PC-3 (cell line): ENCODE measurements at regions not wholly inside any gene's neighbourhood (a gene's known extent, or its start where the extent isn't known, plus 50 kb on each side); places are given as distances from the start of the nearest gene placed in this dataset.
"Not testable (repeated sequence)": the region's sequence is repeated elsewhere in the genome, so short reads cannot be mapped to it uniquely, and the experiment has no call there.

Experiments used
- ATAC-seq: fragments of 200-7000 bp; cut with Tn5 transposase; 2 replicates; pipeline ENCODE4 v1.9.1; 2020; ENCODE audit warnings: mild to moderate bottlenecking, moderate library complexity
- BruUV-seq: library from RNA; stranded (reverse); fragments of 400-500 nt; replicated peaks from 2 replicates; lab custom pipeline; 2021; lab: Mats Ljungman, UMichigan
- CTCF ChIA-PET: fragments of 300-600 bp; sonication (Branson Sonifier 250); formaldehyde crosslinking; loops from one replicate; lab custom pipeline; 2022; ENCODE audit warnings: antibody characterized with exemption; lab: Charles Lee
- POLR2A ChIA-PET: fragments of 300-600 bp; sonication (Branson Sonifier 250); formaldehyde crosslinking; loops from one replicate; lab custom pipeline; 2022; ENCODE audit warnings: antibody characterized with exemption; ENCODE audit not compliant: unreplicated experiment; lab: Charles Lee
- DNase-seq: peaks from one replicate; pipeline ENCODE4 v3.0.0-alpha.2; 2015
- H2AFZ ChIP-seq: fragments of 300-600 bp; sonication (generic); 2 replicates; pipeline ENCODE4 v1.6.0; 2016; ENCODE audit warnings: antibody characterized with exemption, low read length
- H3F3A ChIP-seq: fragments of 300-600 bp; sonication (generic); one replicate; pipeline ENCODE4 v1.6.0; 2017; ENCODE audit warnings: antibody characterized with exemption, low read length, control low read depth, mild to moderate bottlenecking; ENCODE audit not compliant: unreplicated experiment
- H3K27ac ChIP-seq: fragments of 300-600 bp; sonication (generic); 2 replicates; pipeline ENCODE4 v1.5.1; 2016; ENCODE audit warnings: mild to moderate bottlenecking, low read length
- H3K27me3 ChIP-seq: fragments of 300-600 bp; sonication (generic); 2 replicates; pipeline ENCODE4 v1.6.1; 2016; ENCODE audit warnings: low read length, mixed read lengths
- H3K36me3 ChIP-seq: fragments of 300-600 bp; sonication (generic); 2 replicates; pipeline ENCODE4 v1.6.1; 2016; ENCODE audit warnings: low read depth, mixed run types, low read length, mixed read lengths
- H3K4me1 ChIP-seq: fragments of 300-600 bp; sonication (generic); 2 replicates; pipeline ENCODE4 v1.5.1; 2016; ENCODE audit warnings: low read length; ENCODE audit not compliant: insufficient read depth
- H3K4me2 ChIP-seq: fragments of 300-600 bp; sonication (generic); 2 replicates; pipeline ENCODE4 v1.6.0; 2016; ENCODE audit warnings: low read length
- H3K4me3 ChIP-seq: fragments of 300-600 bp; sonication (generic); 2 replicates; pipeline ENCODE4 v1.5.1; 2016; ENCODE audit warnings: mild to moderate bottlenecking, low read length, mixed read lengths
- H3K79me2 ChIP-seq: fragments of 300-600 bp; sonication (generic); 2 replicates; pipeline ENCODE4 v1.6.1; 2017; ENCODE audit warnings: low read length, mixed read lengths
- H3K9ac ChIP-seq: fragments of 300-600 bp; sonication (generic); 2 replicates; pipeline ENCODE4 v1.6.0; 2016; ENCODE audit warnings: mild to moderate bottlenecking, low read length
- H3K9me2 ChIP-seq: fragments of 300-600 bp; sonication (generic); replicated peaks from 2 replicates; pipeline ENCODE4 v1.6.1; 2016; ENCODE audit warnings: mixed run types, low read length, mixed read lengths
- H3K9me3 ChIP-seq: fragments of 300-600 bp; sonication (generic); 2 replicates; pipeline ENCODE4 v1.6.1; 2016; ENCODE audit warnings: low read length, mixed read lengths
- H4K20me1 ChIP-seq: fragments of 300-600 bp; sonication (generic); 2 replicates; pipeline ENCODE4 v1.6.1; 2016; ENCODE audit warnings: low read length, mixed read lengths
- intact Hi-C: fragments of 100-400 bp; cut with micrococcal nuclease; formaldehyde crosslinking; loops from 2 replicates; pipeline ENCODE4 v1.9.0; 2023

DNA sequence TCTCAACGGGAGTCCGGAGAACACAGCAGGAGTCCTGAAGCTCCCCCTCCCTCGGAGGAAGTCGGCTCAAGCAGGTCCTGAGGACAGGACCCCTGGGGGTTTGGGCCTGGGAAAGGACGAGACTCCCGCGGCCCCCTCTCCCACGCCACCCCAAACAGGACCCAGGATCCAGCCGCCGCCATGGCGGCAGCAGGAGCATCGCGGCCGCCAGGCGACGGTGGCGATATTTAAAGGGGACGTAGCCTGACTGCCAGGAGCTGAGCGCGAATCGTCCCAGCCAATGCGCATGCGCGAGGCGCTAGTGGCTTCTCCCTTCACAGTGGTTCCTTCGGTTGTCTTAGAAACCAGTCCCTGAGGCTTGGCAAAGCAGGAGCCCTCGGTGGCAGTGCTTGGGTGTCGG, 101.7 kb upstream of the FOXD4L5 start:
- H3K4me1 ChIP-seq, H3K79me2 ChIP-seq, H3K27me3 ChIP-seq, H2AFZ ChIP-seq, POLR2A ChIA-PET, H3K9me2 ChIP-seq, H4K20me1 ChIP-seq, H3F3A ChIP-seq, H3K27ac ChIP-seq, H3K9me3 ChIP-seq, H3K36me3 ChIP-seq, CTCF ChIA-PET, intact Hi-C loops: not testable (repeated sequence)
- DNase-seq, result peak; percentile 80
- TSS peak; percentile 100 for BruUV-seq
- H3K9ac ChIP-seq, result 0 out of 2 replicates have a peak overlapping the region, but pooled peaks have one; percentile 27
- H3K4me2 ChIP-seq, result 0 out of 2 replicates have a peak overlapping the region, but pooled peaks have one; percentile 60
- H3K4me3 ChIP-seq, result peak overlapping the region; percentile 63
- ATAC-seq, result peak; percentile 81

GRCh38 chr9:65386191-65386590, 101.2 kb upstream of the FOXD4L5 start:
- ATAC-seq, intact Hi-C loops, H3K4me2 ChIP-seq, H4K20me1 ChIP-seq, H3K9me3 ChIP-seq, H3K9ac ChIP-seq, H3F3A ChIP-seq, H3K36me3 ChIP-seq, H3K27me3 ChIP-seq, H3K79me2 ChIP-seq, CTCF ChIA-PET, H3K9me2 ChIP-seq, H3K27ac ChIP-seq, BruUV-seq, H3K4me1 ChIP-seq, H3K4me3 ChIP-seq, H2AFZ ChIP-seq, POLR2A ChIA-PET: not testable (repeated sequence)
- DNase-seq, result peak; percentile 4

GRCh38 chr9:65385655-65386024, 100.6 kb upstream of the FOXD4L5 start:
- POLR2A ChIA-PET, BruUV-seq, H2AFZ ChIP-seq, H3K9me2 ChIP-seq, H3K4me2 ChIP-seq, H4K20me1 ChIP-seq, CTCF ChIA-PET, DNase-seq, H3F3A ChIP-seq, H3K4me3 ChIP-seq, H3K27ac ChIP-seq, ATAC-seq, H3K79me2 ChIP-seq, H3K36me3 ChIP-seq, H3K27me3 ChIP-seq, H3K9me3 ChIP-seq, H3K9ac ChIP-seq, H3K4me1 ChIP-seq, intact Hi-C loops: not testable (repeated sequence)

- POLR2A ChIA-PET, H3K27me3 ChIP-seq, H2AFZ ChIP-seq, H3K36me3 ChIP-seq, H3K4me2 ChIP-seq, BruUV-seq, H4K20me1 ChIP-seq, H3K27ac ChIP-seq, CTCF ChIA-PET, ATAC-seq, H3K9me2 ChIP-seq, H3F3A ChIP-seq, H3K79me2 ChIP-seq, H3K9ac ChIP-seq, intact Hi-C loops, H3K4me3 ChIP-seq, H3K4me1 ChIP-seq, H3K9me3 ChIP-seq, DNase-seq: not testable (repeated sequence)
Observed at GRCh38 chr9:65384759-65385654, 100.0 kb upstream of the FOXD4L5 start.

DNA sequence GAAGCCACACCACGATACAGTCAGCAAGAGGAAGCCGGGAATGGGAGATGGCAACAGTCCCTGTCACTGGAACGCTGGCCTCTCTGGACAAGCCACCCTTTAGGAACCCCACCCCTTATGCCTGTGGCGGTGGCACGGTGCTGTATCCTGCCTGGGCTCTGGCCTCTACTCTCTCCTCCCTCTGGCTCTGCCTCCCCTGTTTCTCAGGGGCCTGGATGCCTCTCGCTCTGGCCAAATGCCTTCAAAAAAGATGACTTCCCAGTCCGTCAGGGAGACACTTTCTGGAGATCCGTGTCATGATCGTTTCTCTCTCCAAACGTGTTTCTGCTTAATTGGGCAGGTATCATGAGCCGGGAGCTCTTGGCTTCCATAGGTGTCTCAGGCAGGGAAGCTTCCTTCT, 99.1 kb upstream of the FOXD4L5 start:
- Histone ChIP-seq H3K4me2 (peak overlapping the region; percentile 49), H3K4me3 (0 out of 2 replicates have a peak overlapping the region, but pooled peaks have one; percentile 38)
- H3K27ac ChIP-seq, DNase-seq, H3F3A ChIP-seq, H3K4me1 ChIP-seq, H4K20me1 ChIP-seq, CTCF ChIA-PET, H3K9me3 ChIP-seq, H3K36me3 ChIP-seq, BruUV-seq, H3K9me2 ChIP-seq, ATAC-seq, H3K9ac ChIP-seq, H3K79me2 ChIP-seq, POLR2A ChIA-PET, intact Hi-C loops, H2AFZ ChIP-seq, H3K27me3 ChIP-seq: not testable (repeated sequence)

DNA sequence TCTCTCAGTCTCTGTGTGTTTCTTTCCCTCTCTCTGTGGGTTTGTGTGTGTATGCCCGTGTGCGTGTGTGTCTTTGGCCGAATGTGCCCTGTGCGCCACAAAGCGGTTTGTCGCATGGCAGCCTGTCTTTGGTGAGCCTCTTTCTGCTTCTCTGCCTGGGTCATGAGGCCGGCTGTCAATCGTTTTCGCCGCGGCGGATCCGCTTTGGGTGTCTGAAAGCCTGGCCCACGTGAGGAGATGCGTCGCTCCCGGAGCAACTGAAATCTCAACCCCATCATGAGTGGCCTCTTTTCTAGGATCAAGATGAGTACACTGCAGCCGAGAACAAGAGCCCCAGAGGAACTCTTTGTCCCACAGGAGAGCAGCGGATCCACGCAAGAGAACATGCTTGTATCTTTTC, 98.6 kb upstream of the FOXD4L5 start:
- H3K4me2 ChIP-seq, result peak overlapping the region; percentile 49; the same call in 1 of the 2 replicates
- POLR2A ChIA-PET, H2AFZ ChIP-seq, H3K9me2 ChIP-seq, ATAC-seq, intact Hi-C loops, DNase-seq, H3F3A ChIP-seq, BruUV-seq, H3K9me3 ChIP-seq, H3K27me3 ChIP-seq, H3K4me1 ChIP-seq, H3K27ac ChIP-seq, CTCF ChIA-PET, H3K36me3 ChIP-seq, H3K79me2 ChIP-seq, H4K20me1 ChIP-seq, H3K9ac ChIP-seq: not testable (repeated sequence)
- H3K4me3 ChIP-seq, result 0 out of 2 replicates have a peak overlapping the region, but pooled peaks have one; percentile 38
